Fibroblast of lung (primary cell): ENCODE measurements at regions not wholly inside any gene's neighbourhood (a gene's known extent, or its start where the extent isn't known, plus 50 kb on each side); places are given as distances from the start of the nearest gene placed in this dataset.

ENCODE experiments used
- EZH2 ChIP-seq: IDR thresholded peaks from 2 replicates; pipeline ENCODE4 v1.5.1; 2012; ENCODE audit warnings: low read length, control low read depth, mild to moderate bottlenecking; ENCODE audit errors: missing control alignments
- TF ChIP-seq, protein P1 (sequence below), 2 donors: IDR thresholded peaks in 1 of 2; conservative IDR thresholded peaks in 1 of 2; 1 replicate in 1 of 2; 2 replicates in 1 of 2; pipeline ENCODE4 v1.5.1; 2011 to 2012; ENCODE audit warnings: low read length in 2 of 2, control low read depth in 1 of 2, inconsistent platforms in 1 of 2, low read depth in 1 of 2, mild to moderate bottlenecking in 1 of 2

DNA sequence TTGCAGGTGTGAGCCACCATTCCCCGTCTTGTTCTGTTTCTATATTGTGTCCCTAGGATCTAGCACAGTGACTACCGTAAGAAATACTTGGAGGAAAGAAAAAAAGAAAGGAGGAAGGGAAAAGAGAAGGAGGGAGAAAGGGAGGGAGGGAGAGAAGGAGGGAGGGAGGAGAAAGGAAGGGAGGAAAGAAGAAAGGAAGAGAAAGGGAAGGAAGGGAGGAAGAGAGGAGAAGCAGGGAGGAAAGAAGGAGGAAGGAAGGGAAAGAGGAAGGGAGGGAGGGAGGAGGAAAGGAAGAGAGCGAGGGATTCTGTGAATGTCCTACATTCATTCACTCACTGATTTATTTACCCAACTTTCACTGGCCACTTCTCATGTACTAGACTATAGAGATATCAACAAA, 178.4 kb downstream of the MAFB start:
- TF ChIP-seq, protein P1, sequence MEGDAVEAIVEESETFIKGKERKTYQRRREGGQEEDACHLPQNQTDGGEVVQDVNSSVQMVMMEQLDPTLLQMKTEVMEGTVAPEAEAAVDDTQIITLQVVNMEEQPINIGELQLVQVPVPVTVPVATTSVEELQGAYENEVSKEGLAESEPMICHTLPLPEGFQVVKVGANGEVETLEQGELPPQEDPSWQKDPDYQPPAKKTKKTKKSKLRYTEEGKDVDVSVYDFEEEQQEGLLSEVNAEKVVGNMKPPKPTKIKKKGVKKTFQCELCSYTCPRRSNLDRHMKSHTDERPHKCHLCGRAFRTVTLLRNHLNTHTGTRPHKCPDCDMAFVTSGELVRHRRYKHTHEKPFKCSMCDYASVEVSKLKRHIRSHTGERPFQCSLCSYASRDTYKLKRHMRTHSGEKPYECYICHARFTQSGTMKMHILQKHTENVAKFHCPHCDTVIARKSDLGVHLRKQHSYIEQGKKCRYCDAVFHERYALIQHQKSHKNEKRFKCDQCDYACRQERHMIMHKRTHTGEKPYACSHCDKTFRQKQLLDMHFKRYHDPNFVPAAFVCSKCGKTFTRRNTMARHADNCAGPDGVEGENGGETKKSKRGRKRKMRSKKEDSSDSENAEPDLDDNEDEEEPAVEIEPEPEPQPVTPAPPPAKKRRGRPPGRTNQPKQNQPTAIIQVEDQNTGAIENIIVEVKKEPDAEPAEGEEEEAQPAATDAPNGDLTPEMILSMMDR (conservative IDR thresholded peaks at IDR 0.05 in 1 of 2, IDR thresholded peaks at IDR 0.05 in 1 of 2; ENCODE audit: low read depth in 1 of 2, low read length in 2 of 2): no peak
- TF ChIP-seq EZH2: no peak
